SK-N-SH (cell line): ENCODE measurements at regions not wholly inside any gene's neighbourhood (a gene's known extent, or its start where the extent isn't known, plus 50 kb on each side); places are given as distances from the start of the nearest gene placed in this dataset.

Source experiments
- CTCF ChIA-PET: fragments of 300-600, 350-600 bp; formaldehyde crosslinking; extraction: SDS; loops from one replicate; lab custom pipeline; 2021; lab: Yijun Ruan, JAX
- POLR2A ChIA-PET: fragments of 350-600 bp; sonication (Branson Sonifier 250); formaldehyde crosslinking; extraction: SDS; loops from one replicate; lab custom pipeline; 2020; ENCODE audit warnings: antibody characterized with exemption, inconsistent platforms; lab: Yijun Ruan, JAX
- DNase-seq: peaks from one replicate; pipeline ENCODE4 v3.0.0; 2012
- H2AFZ ChIP-seq: fragments of 200-600 bp; sonication (generic); 2 replicates; pipeline ENCODE4 v1.8.1; 2016; ENCODE audit warnings: antibody characterized with exemption, mild to moderate bottlenecking, low read depth
- H3F3A ChIP-seq: fragments of 200-600 bp; sonication (generic); replicated peaks from 2 replicates; pipeline ENCODE3; 2016; ENCODE audit warnings: antibody characterized with exemption, mild to moderate bottlenecking; ENCODE audit not compliant: insufficient read depth
- H3K27ac ChIP-seq, 2 experiments: fragments of 200-500 bp in 1 of 2; fragments of 200-600 bp in 1 of 2; sonication (Bioruptor generic) in 1 of 2; sonication (generic), shearing (Covaris generic) in 1 of 2; 2 replicates each; pipeline versions ENCODE4 v1.5.1 to v1.6.1; 2014 to 2016; ENCODE audit warnings: low read depth in 2 of 2, inconsistent platforms in 1 of 2, low read length in 1 of 2, mild to moderate bottlenecking in 1 of 2, mixed read lengths in 1 of 2
- H3K27me3 ChIP-seq: fragments of 200-600 bp; sonication (generic), shearing (Covaris generic); 2 replicates; pipeline ENCODE4 v1.6.1; 2016; ENCODE audit warnings: mixed run types; ENCODE audit not compliant: insufficient read depth
- H3K36me3 ChIP-seq, 2 experiments: fragments of 200-500 bp in 1 of 2; fragments of 200-600 bp in 1 of 2; sonication (Bioruptor generic) in 1 of 2; sonication (generic) in 1 of 2; replicated peaks in 1 of 2; 2 replicates each; pipeline versions ENCODE3 to v1.5.1; 2014 to 2016; ENCODE audit warnings: low read length in 1 of 2, mild to moderate bottlenecking in 1 of 2; ENCODE audit not compliant: insufficient read depth in 2 of 2, control insufficient read depth in 1 of 2
- H3K4me1 ChIP-seq, 2 experiments: fragments of 200-500 bp in 1 of 2; fragments of 200-600 bp in 1 of 2; sonication (Bioruptor generic) in 1 of 2; sonication (generic), shearing (Covaris generic) in 1 of 2; 2 replicates each; pipeline versions ENCODE4 v1.5.1 to v1.6.1; 2014 to 2016; ENCODE audit warnings: low read depth in 1 of 2, low read length in 1 of 2, mixed run types in 1 of 2; ENCODE audit not compliant: insufficient read depth in 2 of 2, control insufficient read depth in 1 of 2
- H3K4me2 ChIP-seq: fragments of 200-600 bp; sonication (generic), shearing (Covaris generic); 2 replicates; pipeline ENCODE4 v1.6.1; 2017; ENCODE audit warnings: mixed run types
- H3K4me3 ChIP-seq, 2 experiments: fragments of 200-500 bp in 1 of 2; fragments of 200-600 bp in 1 of 2; sonication (Bioruptor generic) in 1 of 2; sonication (generic), shearing (Covaris generic) in 1 of 2; 2 replicates each; pipeline versions ENCODE4 v1.5.1 to v1.8.1; 2014 to 2016; ENCODE audit warnings: low read depth in 2 of 2, inconsistent platforms in 1 of 2, low read length in 1 of 2, mild to moderate bottlenecking in 1 of 2, mixed read lengths in 1 of 2, moderate library complexity in 1 of 2
- H3K79me2 ChIP-seq: fragments of 200-600 bp; sonication (generic); 2 replicates; pipeline ENCODE4 v1.8.1; 2017; ENCODE audit warnings: mild to moderate bottlenecking; ENCODE audit not compliant: insufficient read depth
- H3K9ac ChIP-seq: fragments of 200-600 bp; sonication (generic); 2 replicates; pipeline ENCODE4 v1.6.1; 2017; ENCODE audit warnings: mixed run types
- H3K9me2 ChIP-seq: fragments of 200-600 bp; sonication (generic); 2 replicates; pipeline ENCODE4 v1.6.1; 2017; ENCODE audit warnings: mixed run types
- H3K9me3 ChIP-seq: fragments of 200-600 bp; sonication (generic); 2 replicates; pipeline ENCODE4 v1.6.1; 2017; ENCODE audit warnings: mixed run types, mild to moderate bottlenecking, moderate library complexity
- H4K20me1 ChIP-seq: fragments of 200-600 bp; sonication (generic); 2 replicates; pipeline ENCODE4 v1.6.1; 2017; ENCODE audit warnings: mild to moderate bottlenecking, mixed run types; ENCODE audit not compliant: insufficient read depth
- CHD2 ChIP-seq: fragments of 150-350 bp; IDR thresholded peaks from 2 replicates; pipeline ENCODE4 v1.6.1; 2018; ENCODE audit warnings: low read length; ENCODE audit not compliant: partially characterized antibody
- EP300 ChIP-seq, 2 experiments: IDR thresholded peaks; 2 replicates each; pipeline versions ENCODE4 v1.4.0 to v1.6.1; 2012; ENCODE audit warnings: borderline replicate concordance in 1 of 2, low read depth in 1 of 2, low read length in 1 of 2
- FOSL2 ChIP-seq: IDR thresholded peaks from 2 replicates; pipeline ENCODE4 v1.4.0; 2012; ENCODE audit warnings: low read depth, mild to moderate bottlenecking, moderate library complexity, borderline replicate concordance
- FOXJ3 ChIP-seq: sonication (generic); formaldehyde crosslinking; IDR thresholded peaks from 2 replicates; pipeline ENCODE4 v1.5.1; 2020; ENCODE audit warnings: mild to moderate bottlenecking, missing genetic modification reagents
- FOXM1 ChIP-seq: IDR thresholded peaks from 2 replicates; pipeline ENCODE4 v1.4.0; 2012; ENCODE audit warnings: low read depth, mild to moderate bottlenecking
- JUND ChIP-seq: IDR thresholded peaks from 2 replicates; pipeline ENCODE4 v1.4.0; 2012
- MEF2A ChIP-seq: IDR thresholded peaks from 2 replicates; pipeline ENCODE4 v1.4.0; 2012; ENCODE audit warnings: low read depth, borderline replicate concordance
- NFIC ChIP-seq: IDR thresholded peaks from 2 replicates; pipeline ENCODE4 v1.4.0; 2012; ENCODE audit warnings: borderline replicate concordance
- NRF1 ChIP-seq: IDR thresholded peaks from 2 replicates; pipeline ENCODE4 v1.6.1; 2012; ENCODE audit warnings: low read depth, mild to moderate bottlenecking, low read length
- PBX3 ChIP-seq: IDR thresholded peaks from 2 replicates; pipeline ENCODE4; 2012
- POLR2AphosphoS5 ChIP-seq: IDR thresholded peaks from 2 replicates; pipeline ENCODE4 v1.6.1; 2012; ENCODE audit warnings: low read depth, low read length
- RAD21 ChIP-seq: IDR thresholded peaks from 2 replicates; pipeline ENCODE4 v1.6.1; 2012; ENCODE audit warnings: mild to moderate bottlenecking, low read length
- RXRA ChIP-seq: IDR thresholded peaks from 2 replicates; pipeline ENCODE4 v1.4.0; 2012; ENCODE audit warnings: low read depth, mild to moderate bottlenecking, borderline replicate concordance
- TAF1 ChIP-seq: IDR thresholded peaks from 2 replicates; pipeline ENCODE4 v1.6.1; 2012; ENCODE audit warnings: low read depth, mild to moderate bottlenecking, low read length, moderate library complexity, borderline replicate concordance
- TCF12 ChIP-seq: IDR thresholded peaks from 2 replicates; pipeline ENCODE4 v1.4.0; 2012
- TEAD4 ChIP-seq: IDR thresholded peaks from 2 replicates; pipeline ENCODE4 v1.4.0; 2012; ENCODE audit warnings: mild to moderate bottlenecking, borderline replicate concordance; ENCODE audit not compliant: insufficient read depth
- USF1 ChIP-seq: IDR thresholded peaks from 2 replicates; pipeline ENCODE4 v1.4.0; 2012; ENCODE audit warnings: low read depth, borderline replicate concordance
- YY1 ChIP-seq: IDR thresholded peaks from 2 replicates; pipeline ENCODE4 v1.4.0; 2012; ENCODE audit warnings: low read depth, mild to moderate bottlenecking
- ZBTB33 ChIP-seq: IDR thresholded peaks from 2 replicates; pipeline ENCODE4 v1.4.0; 2012; ENCODE audit warnings: low read depth, borderline replicate concordance

DNA sequence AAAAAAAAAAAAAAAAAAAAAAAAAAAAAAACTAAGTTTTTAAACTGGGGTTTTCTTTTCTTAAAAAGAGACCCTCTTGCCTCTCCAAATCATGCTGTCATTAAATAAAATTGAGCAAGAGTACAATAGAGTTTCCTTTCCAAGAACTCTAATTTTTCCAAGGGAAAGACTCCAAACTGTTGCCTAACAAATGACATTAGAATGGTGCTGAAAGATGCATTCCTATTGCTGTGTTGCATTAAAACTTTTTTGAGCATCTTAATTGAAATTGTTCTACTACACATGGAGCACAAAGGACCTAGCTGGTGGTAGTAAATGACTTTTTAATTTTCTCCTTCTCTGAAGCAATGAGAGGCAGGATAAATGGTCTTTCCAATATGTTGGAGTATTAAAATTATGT, 469.1 kb upstream of the ARHGEF26 start:
- ChIA-PET POLR2A (no interaction called here), CTCF (no interaction called here)
- H3K4me1 ChIP-seq: no peaks in the 10 kb centered on the region
- no peak overlapping the region for H2AFZ ChIP-seq
- no peak overlapping the region for H3K9ac ChIP-seq
- no peaks in the 10 kb centered on the region for H3K36me3 ChIP-seq
- no peaks in the 10 kb centered on the region; the same call in 1 of the 2 replicates for H3K27me3 ChIP-seq
- no peak overlapping the region for H3K4me2 ChIP-seq
- TF ChIP-seq FOSL2 (no peak), NRF1 (no peak), POLR2AphosphoS5 (no peak), ZBTB33 (no peak), JUND (no peak), TAF1 (no peak), RAD21 (no peak), TCF12 (no peak), EP300 (IDR thresholded peaks at IDR 0.05; ENCODE audit: borderline replicate concordance in 1 of 2, low read depth in 1 of 2, low read length in 1 of 2) (no peak), FOXJ3 (CRISPR knock-in tag) (no peak)
- H3K4me3 ChIP-seq: no peak overlapping the region
- no peaks in the 10 kb centered on the region for H3F3A ChIP-seq
- H3K9me2 ChIP-seq: no peaks in the 10 kb centered on the region
- no peaks in the 10 kb centered on the region for H3K9me3 ChIP-seq
- no peak for DNase-seq
- no peak overlapping the region for H3K27ac ChIP-seq
- H4K20me1 ChIP-seq: no peaks in the 10 kb centered on the region
- H3K79me2 ChIP-seq: no peaks in the 10 kb centered on the region

GRCh38 chr3:153657046-153657445, 464.1 kb upstream of the ARHGEF26 start:
- H4K20me1 ChIP-seq: no peaks in the 10 kb centered on the region
- no peak overlapping the region for H3K4me3 ChIP-seq
- POLR2A ChIA-PET: no interaction called here

More at GRCh38 chr3:153657046-153657445, 464.1 kb upstream of the ARHGEF26 start:
- Histone ChIP-seq H3K9ac (no peak overlapping the region), H3F3A (no peaks in the 10 kb centered on the region), H3K27me3 (no peaks in the 10 kb centered on the region; the same call in 1 of the 2 replicates), H3K4me1 (no peaks in the 10 kb centered on the region), H3K79me2 (no peaks in the 10 kb centered on the region), H3K4me2 (no peak overlapping the region), H3K9me2 (no peaks in the 10 kb centered on the region), H2AFZ (no peak overlapping the region), H3K27ac (no peak overlapping the region), H3K9me3 (no peaks in the 10 kb centered on the region), H3K36me3 (no peaks in the 10 kb centered on the region)
- no peak for DNase-seq
- CTCF ChIA-PET: interaction anchor here (1.1 kb wide), 1 partner anchor 25 kb away, joined by 3 read pairs; no protein-coding TSS in a partner anchor
- TF ChIP-seq TAF1: no peak
- no peak for TF ChIP-seq FOXM1
- TF ChIP-seq RAD21: no peak
- no peak for TF ChIP-seq NFIC
- TF ChIP-seq USF1: no peak
- no peak for TF ChIP-seq PBX3
- no peak for TF ChIP-seq TEAD4
- TF ChIP-seq YY1: no peak
- no peak for TF ChIP-seq MEF2A
- no peak for TF ChIP-seq RXRA
- no peak for TF ChIP-seq CHD2
- no peak for TF ChIP-seq FOXJ3 (CRISPR knock-in tag)
